SW 1271 (cell line): ENCODE measurements at regions not wholly inside any gene's neighbourhood (a gene's known extent, or its start where the extent isn't known, plus 50 kb on each side); places are given as distances from the start of the nearest gene placed in this dataset.
A peak's percentile ranks its signal among the peaks of the same experiment; 100 is the strongest.

Experiments used
- DNase-seq, 2 experiments: peaks; one replicate each; lab custom pipeline; 2025; lab: John Stamatoyannopoulos, UW

DNA sequence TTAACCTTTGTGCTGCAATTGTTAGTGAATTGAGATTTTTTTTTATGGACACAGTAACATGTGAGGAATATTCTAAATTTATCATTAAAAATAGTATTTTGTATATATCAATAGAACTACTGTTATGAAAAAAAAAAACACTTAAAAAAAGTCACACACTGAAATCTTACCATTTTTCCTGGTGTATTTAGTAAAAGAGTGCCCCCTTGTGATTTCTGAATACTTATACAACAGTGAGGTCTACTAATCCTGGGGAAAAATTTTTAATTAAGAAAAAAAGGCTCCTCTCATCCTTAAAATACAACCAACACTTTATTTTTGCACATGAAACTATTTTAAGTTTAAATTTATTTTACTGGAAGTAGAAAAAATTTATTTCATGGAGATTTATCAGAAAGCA lies 56.4 kb upstream of the SPOCK3 start:
- DNase-seq = peak in 1 of 2 experiments; percentile 12

- no peak for DNase-seq
These were observed 74.6 kb upstream of the SPOCK3 start for GRCh38 chr4:167308876-167309275.

DNA sequence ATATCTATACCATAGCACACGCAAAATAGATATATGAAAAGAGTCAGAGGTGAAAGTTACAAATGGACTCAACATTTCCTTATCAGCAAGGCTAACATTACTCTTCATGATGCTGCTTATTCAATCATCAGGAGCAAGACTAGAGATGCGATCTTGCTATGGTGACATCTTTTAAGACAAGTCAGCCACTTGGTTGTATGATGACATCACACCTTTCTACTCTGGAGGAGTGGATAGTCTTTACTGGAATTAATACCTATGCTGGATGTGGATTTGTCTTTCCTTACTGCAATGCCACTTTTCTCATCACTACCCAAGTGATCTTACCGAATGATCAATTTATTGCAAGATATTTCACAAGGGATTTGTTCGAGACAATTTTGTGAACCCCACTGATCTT lies 87.0 kb upstream of the SPOCK3 start:
- DNase-seq = no peak

GRCh38 chr4:167339781-167340180 lies 105.5 kb upstream of the SPOCK3 start:
- no peak for DNase-seq

DNA sequence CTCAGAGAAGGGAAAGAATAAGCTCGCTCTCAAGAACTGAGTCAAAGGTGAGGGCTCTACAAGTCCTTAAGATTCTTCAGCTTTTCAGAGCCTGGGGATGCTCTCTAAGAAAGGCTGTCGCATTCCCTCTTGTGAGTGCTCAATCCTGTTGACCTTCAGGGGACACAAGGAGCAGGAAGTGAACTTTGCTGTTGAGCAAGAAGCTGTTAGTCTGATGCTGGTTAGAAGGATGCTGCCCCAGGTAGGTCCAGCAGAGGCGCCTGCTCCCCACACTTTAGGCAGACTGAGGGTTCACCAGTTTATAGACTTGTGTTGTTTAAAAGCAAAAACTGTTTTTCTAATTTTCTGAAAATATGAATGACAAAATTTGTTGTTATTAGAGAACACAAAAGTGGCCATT lies 125.4 kb upstream of the SPOCK3 start:
- DNase-seq = no peak

DNA sequence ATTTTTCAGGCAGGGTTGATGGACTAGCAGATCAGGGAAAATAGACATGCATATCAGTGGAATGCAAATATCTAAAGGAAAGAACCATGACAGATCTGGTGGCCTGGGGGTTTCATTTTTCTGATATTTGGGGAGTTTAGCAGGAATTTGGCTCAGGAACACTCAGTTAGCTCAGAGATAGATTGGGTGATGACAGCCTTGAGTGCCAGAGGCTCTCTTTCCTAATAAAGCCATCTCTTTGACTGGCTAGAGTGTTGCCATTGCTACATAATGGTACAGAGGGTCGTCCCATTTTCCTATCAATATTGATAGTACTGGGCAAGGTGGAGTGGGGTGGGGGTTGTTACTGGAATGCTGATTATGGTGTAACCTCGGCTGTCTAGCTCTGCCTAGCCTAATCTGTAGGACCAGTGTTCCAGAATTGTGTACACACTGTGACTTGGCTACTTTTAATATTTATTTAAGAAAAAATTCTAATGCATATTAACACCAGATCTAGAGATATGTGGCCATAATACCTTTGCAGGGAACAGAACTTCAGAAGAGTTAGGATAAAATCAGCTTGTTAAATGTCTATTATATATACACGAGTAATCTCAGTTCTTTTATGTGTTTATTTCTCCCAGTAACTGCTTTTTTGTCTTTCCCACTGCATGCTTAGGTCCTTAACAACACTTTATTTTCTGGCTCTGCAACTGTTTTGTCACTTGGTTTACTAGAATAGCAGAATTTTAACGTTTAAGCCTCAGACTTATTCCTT lies 145.0 kb upstream of the SPOCK3 start:
- DNase-seq = no peak

DNA sequence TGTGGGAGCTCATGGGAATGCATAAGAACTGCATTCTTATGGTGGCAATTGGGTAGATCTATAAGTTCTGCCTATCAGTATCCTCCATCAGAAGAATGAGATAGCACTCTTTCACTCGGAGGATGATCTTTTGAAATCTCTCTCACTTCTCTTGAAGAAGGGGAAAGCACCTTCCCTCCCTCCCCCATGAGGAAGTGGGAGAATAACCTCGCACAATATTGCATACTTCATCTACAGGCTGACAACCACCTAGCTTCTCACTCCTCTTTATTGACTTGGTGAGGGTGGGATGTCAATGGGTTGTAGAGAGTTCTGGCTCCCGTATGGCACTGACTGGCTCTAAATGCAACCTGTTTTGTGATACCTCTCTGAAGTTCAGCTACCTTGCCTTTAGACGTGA lies 146.7 kb upstream of the SPOCK3 start:
- DNase-seq = no peak

- no peak for DNase-seq
These were observed 149.0 kb upstream of the SPOCK3 start for GRCh38 chr4:167383291-167383690.

GRCh38 chr4:167397586-167397985 lies 163.3 kb upstream of the SPOCK3 start:
- no peak for DNase-seq

- no peak for DNase-seq
These were observed 164.9 kb upstream of the SPOCK3 start for GRCh38 chr4:167399201-167399600.

DNA sequence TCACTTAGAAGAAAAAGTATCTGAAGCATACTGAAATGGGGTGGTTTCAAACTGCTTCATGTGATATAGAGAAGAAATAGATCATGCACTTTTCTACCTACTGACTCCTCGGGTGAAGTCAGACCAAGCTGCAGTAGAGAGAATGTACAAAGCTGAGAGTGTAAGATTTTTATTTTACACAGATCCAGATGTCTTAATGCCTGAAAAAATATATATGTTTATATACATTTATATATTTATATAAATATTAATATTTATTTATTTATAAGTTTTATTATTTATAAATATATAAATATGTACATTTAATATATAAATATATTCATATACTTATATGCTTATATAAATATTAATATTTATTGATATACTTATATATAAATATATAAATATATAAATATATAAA lies 171.9 kb upstream of the SPOCK3 start:
- no peak for DNase-seq

DNA sequence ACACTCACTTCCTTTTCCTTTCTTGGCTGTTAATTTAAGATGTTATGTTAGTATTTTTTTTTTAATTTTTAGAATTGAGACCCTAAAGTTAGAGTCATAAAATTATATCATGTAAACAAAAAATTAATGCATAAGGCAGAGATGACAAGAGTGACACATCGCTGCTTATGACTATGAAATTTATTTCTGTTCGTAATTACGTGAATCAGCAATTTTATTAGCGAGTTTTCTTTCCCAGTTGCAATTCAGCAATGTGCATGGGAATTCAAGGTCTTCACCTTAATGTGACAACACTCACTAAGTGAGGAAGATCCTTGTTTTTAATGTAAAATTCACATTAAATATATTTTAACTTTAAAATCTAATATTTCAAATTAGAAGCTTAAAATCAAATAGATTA lies 181.2 kb upstream of the SPOCK3 start:
- no peak for DNase-seq

- DNase-seq = no peak
These were observed 185.3 kb upstream of the SPOCK3 start for GRCh38 chr4:167419468-167420140.

GRCh38 chr4:167421201-167421600 lies 186.9 kb upstream of the SPOCK3 start:
- no peak for DNase-seq

GRCh38 chr4:167424341-167425256 lies 190.3 kb upstream of the SPOCK3 start:
- DNase-seq = no peak

DNA sequence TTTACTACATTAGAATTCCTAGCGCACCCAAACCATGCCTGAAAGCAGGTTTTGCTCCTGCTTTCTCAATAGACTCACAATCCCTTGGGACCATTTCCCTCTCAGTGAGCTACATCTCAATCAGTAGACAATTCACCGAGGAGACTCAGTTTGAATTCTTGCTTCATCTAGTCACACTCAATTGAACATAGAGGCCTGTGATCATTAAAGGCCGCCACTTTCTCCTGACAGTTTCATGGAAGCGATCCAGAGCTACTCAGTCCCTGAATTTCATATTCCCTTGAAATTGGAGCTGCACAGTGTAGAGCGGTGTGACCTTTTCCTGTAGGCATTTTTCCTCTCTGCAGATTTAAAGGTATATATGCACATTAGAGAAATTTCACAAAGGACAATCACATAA lies 193.9 kb upstream of the SPOCK3 start:
- DNase-seq = no peak

DNA sequence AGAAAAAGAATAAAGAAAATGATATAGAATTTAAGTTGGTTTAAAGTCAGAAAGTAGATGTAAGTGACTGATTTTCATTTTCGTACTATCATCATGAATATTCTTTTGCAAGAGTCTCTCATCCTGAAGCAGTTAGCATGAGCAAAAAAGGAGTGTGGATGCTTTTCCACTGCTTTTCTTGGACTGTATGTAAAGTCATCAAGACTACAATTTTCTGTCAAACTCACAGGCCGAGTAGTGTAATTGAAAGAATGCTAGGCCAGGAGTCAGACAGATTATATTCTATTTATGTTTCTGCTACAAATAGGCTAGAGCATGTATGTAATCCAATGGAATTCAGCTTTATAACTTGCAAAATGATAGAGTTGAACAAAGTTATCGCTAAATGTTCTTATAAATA lies 197.1 kb upstream of the SPOCK3 start:
- no peak for DNase-seq

DNA sequence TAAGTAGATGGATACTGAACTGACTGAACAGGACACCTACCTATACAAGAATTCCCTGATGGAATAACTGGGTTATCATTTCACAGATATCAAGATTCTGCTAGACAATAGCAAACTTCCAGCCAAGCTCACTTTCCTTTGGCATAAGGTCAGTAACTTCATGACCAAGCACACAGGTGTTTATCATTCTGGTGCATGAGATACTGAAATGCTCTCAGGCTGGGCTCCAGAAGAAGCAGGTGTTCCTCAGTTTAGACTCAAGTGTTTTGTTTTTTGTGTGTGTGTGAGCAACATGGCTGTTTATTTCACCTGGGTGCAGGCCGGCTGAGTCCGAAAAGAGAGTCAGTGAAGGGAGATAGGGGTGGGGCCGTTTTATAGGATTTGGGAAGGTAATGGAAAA lies 201.5 kb upstream of the SPOCK3 start:
- DNase-seq = no peak

DNA sequence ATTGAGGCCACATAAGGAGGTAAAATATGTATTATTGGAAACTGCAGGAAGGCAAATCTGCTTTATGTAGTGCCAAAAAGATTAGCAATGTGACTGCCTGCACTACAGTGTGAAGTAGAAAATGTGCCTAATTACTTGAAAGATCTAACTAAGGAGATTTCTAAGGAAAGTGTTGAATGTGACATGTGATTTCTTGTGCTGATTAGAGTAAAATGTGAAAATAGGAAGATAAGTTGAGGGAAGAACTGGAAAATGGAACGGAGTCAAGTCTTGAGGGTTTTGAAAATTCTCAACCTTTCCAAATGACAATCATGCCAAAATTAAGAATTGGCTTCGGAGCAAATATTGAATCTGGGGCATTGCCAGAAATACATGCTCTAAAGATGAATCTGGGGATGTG lies 209.5 kb upstream of the SPOCK3 start:
- no peak for DNase-seq

GRCh38 chr4:167452922-167453430 lies 218.7 kb upstream of the SPOCK3 start:
- DNase-seq = no peak

DNA sequence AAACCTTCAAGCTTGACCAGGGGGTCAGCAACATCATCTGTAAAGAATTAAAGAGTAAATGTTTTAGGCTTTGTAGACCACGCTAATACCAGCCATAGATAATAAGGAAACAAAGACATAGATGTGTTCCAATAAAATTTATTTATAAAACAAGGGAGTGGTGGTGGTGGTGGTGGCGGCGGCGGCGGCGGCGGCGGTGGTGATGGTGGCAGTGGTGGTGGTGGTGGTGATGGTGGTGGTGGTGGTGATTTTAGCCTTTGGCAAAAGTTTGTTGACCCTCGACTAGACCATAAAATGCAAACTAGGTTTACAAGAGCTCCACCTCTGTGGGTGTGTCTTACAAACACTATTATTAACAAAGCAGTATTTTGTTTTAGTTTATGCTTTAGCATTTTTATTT lies 222.3 kb upstream of the SPOCK3 start:
- no peak for DNase-seq

DNA sequence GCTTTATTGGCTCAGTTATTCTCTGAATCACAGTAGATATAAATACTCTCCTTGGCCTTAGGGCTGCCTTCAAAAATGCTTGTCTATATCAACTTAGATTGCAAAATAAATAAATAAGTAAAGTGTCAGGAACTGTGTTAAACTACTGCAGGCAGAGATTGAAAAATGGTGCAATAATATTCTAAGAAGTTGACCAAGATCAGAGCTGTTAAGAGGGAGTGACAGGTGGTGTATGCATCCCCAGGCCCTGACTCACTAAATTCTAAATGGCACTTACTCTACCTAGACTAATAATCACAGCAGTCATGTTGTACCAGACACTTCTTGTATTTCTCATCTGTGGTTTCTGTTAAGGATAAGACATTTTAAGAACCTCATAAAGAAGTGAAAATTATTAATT lies 235.1 kb upstream of the SPOCK3 start:
- DNase-seq = no peak

GRCh38 chr4:167475951-167476350 lies 241.7 kb upstream of the SPOCK3 start:
- no peak for DNase-seq
